Esophagus muscularis mucosa (tissue), 4 donors: ENCODE measurements at regions not wholly inside any gene's neighbourhood (a gene's known extent, or its start where the extent isn't known, plus 50 kb on each side); places are given as distances from the start of the nearest gene placed in this dataset.

Experiments
- DNase-seq: peaks from one replicate; pipeline ENCODE4 v3.0.0-alpha.2; 2017; ENCODE audit errors: extremely low spot score
- H3K27ac ChIP-seq, 4 donors: fragments of 200-600 bp; sonication (generic); replicated peaks in 1 of 4; 1 replicate in 3 of 4; 2 replicates in 1 of 4; pipeline ENCODE4 v1.5.1; 2016 to 2019; ENCODE audit warnings: mild to moderate bottlenecking in 1 of 4
- H3K27me3 ChIP-seq, 4 donors: fragments of 200-600 bp; sonication (generic); one replicate each; pipeline versions ENCODE4 v1.5.1 to v1.6.0; 2016 to 2019
- H3K36me3 ChIP-seq, 4 donors: fragments of 200-600 bp; sonication (generic); one replicate each; pipeline ENCODE4 v1.5.1; 2016 to 2019
- H3K4me1 ChIP-seq, 4 donors: fragments of 200-600 bp; sonication (generic); one replicate each; pipeline ENCODE4 v1.5.1; 2016 to 2019
- H3K4me3 ChIP-seq, 4 donors: fragments of 200-600 bp; sonication (generic); 1 replicate in 2 of 4; 2 replicates in 2 of 4; pipeline ENCODE4 v1.5.1; 2016 to 2019; ENCODE audit warnings: mild to moderate bottlenecking in 4 of 4, moderate library complexity in 1 of 4
- H3K9me3 ChIP-seq, 4 donors: fragments of 200-600 bp; sonication (generic); 1 replicate in 3 of 4; 2 replicates in 1 of 4; pipeline ENCODE4 v1.5.1; 2016 to 2019
- CTCF ChIP-seq, 3 experiments: fragments of 200-600 bp in 2 of 3; fragments of 450-650 bp in 1 of 3; sonication (generic) in 2 of 3; IDR thresholded peaks; one replicate each; pipeline ENCODE4 v1.5.1; 2017 to 2019; ENCODE audit warnings: antibody characterized with exemption in 3 of 3, mild to moderate bottlenecking in 2 of 3, moderate library complexity in 1 of 3
- EP300 ChIP-seq: sonication (generic); formaldehyde crosslinking; IDR thresholded peaks from one replicate; pipeline ENCODE4 v1.6.1; 2017; ENCODE audit warnings: antibody characterized with exemption
- POLR2A ChIP-seq: fragments of 450-650 bp; IDR thresholded peaks from one replicate; pipeline ENCODE4 v1.6.1; 2017; ENCODE audit warnings: antibody characterized with exemption, moderate library complexity, mild to moderate bottlenecking, low read depth
- POLR2AphosphoS5 ChIP-seq, 2 donors: sonication (generic); formaldehyde crosslinking; IDR thresholded peaks; one replicate each; pipeline ENCODE4 v1.6.1; 2017; ENCODE audit warnings: antibody characterized with exemption in 2 of 2
- WGBS: methylation state at CpG from one replicate; pipeline ENCODE4 v1.1.5; 2018; 5-methylcytosine and 5-hydroxymethylcytosine counted together
- intact Hi-C: fragments of 100-400 bp; cut with DNase I; formaldehyde crosslinking; loops from one replicate; pipeline ENCODE4 v1.15.1; 2023

GRCh38 chr5:135192351-135192750, 158.3 kb upstream of the PITX1 start:
- Histone ChIP-seq H3K27me3 (peaks cover 0 to 11% (median 0%) of the 10 kb centered on the region in 4 donors), H3K27ac (no peak overlapping the region), H3K9me3 (peaks cover 0 to 5% (median 0%) of the 10 kb centered on the region in 4 donors), H3K36me3 (no peaks in the 10 kb centered on the region), H3K4me3 (no peak overlapping the region), H3K4me1 (peaks cover 4 to 12% (median 10%) of the 10 kb centered on the region in 4 donors)
- TF ChIP-seq CTCF (IDR thresholded peaks at IDR 0.05) = no peak
- TF ChIP-seq POLR2A = no peak
- TF ChIP-seq POLR2AphosphoS5 (IDR thresholded peaks at IDR 0.05) = no peak
- no peak for TF ChIP-seq EP300
- intact Hi-C loops = loop anchor here (5.0 to 10.0 kb wide), 2 partner anchors 140 to 178 kb away; no protein-coding TSS in a partner anchor
- WGBS = 92% methylated on average over 7 of the region's 7 CpGs
- no peak for DNase-seq

GRCh38 chr5:135191084-135191826, 157.2 kb upstream of the PITX1 start:
- DNase-seq = peak; percentile 92
- no peaks in the 10 kb centered on the region for H3K9me3 ChIP-seq
- WGBS = 11% methylated on average over 29 of the region's 54 CpGs
- peak; percentile 87 to 96 (median 92) for TF ChIP-seq CTCF (IDR thresholded peaks at IDR 0.05)
- TF ChIP-seq POLR2AphosphoS5 (IDR thresholded peaks at IDR 0.05) = peak in 1 of 2 donors; percentile 55
- TF ChIP-seq POLR2A = no peak
- no peak for TF ChIP-seq EP300
- peak overlapping the region in 1 of 4 donors; percentile 49 for H3K27ac ChIP-seq
- no peaks in the 10 kb centered on the region for H3K36me3 ChIP-seq
- peaks cover 4 to 12% (median 10%) of the 10 kb centered on the region in 4 donors for H3K4me1 ChIP-seq
- peaks cover 0 to 11% (median 0%) of the 10 kb centered on the region in 4 donors for H3K27me3 ChIP-seq
- intact Hi-C loops = loop anchor here (5.0 to 10.0 kb wide), 2 partner anchors 141 to 176 kb away; no protein-coding TSS in a partner anchor
- H3K4me3 ChIP-seq = peak overlapping the region; percentile 50 to 61 (median 52)

GRCh38 chr5:135190416-135191083, 156.5 kb upstream of the PITX1 start:
- intact Hi-C loops = loop anchor here (5.0 to 10.0 kb wide), 2 partner anchors 142 to 176 kb away; no protein-coding TSS in a partner anchor

GRCh38 chr5:135189024-135189423, 155.0 kb upstream of the PITX1 start:
- TF ChIP-seq EP300 (no peak), POLR2AphosphoS5 (IDR thresholded peaks at IDR 0.05) (no peak), POLR2A (no peak), CTCF (IDR thresholded peaks at IDR 0.05) (no peak)
- peaks cover 0 to 17% (median 0%) of the 10 kb centered on the region in 4 donors for H3K27me3 ChIP-seq
- intact Hi-C loops = no loop called here
- H3K4me3 ChIP-seq = no peak overlapping the region
- 90% methylated on average over 13 of the region's 13 CpGs for WGBS
- DNase-seq = peak; percentile 47
- H3K27ac ChIP-seq = no peak overlapping the region
- H3K36me3 ChIP-seq = no peaks in the 10 kb centered on the region
- peaks cover 4 to 12% (median 10%) of the 10 kb centered on the region in 4 donors for H3K4me1 ChIP-seq
- no peaks in the 10 kb centered on the region for H3K9me3 ChIP-seq

More at GRCh38 chr5:135190416-135191083, 156.5 kb upstream of the PITX1 start:
- Histone ChIP-seq H3K4me3 (peak overlapping the region; percentile 50 to 61 (median 52)), H3K36me3 (no peaks in the 10 kb centered on the region), H3K4me1 (peaks cover 4 to 12% (median 10%) of the 10 kb centered on the region in 4 donors), H3K9me3 (no peaks in the 10 kb centered on the region), H3K27me3 (peaks cover 0 to 11% (median 0%) of the 10 kb centered on the region in 4 donors), H3K27ac (peak overlapping the region in 1 of 4 donors; percentile 49)
- no peak for DNase-seq
- TF ChIP-seq POLR2A (no peak), CTCF (IDR thresholded peaks at IDR 0.05) (no peak), EP300 (no peak), POLR2AphosphoS5 (IDR thresholded peaks at IDR 0.05) (no peak)
- WGBS = 79% methylated on average over 22 of the region's 22 CpGs
